GOT3 (cell line): ENCODE measurements at regions not wholly inside any gene's neighbourhood (a gene's known extent, or its start where the extent isn't known, plus 50 kb on each side); places are given as distances from the start of the nearest gene placed in this dataset.

Source experiments
- DNase-seq: peaks from one replicate; lab custom pipeline; 2025; ENCODE audit warnings: mixed read lengths; lab: John Stamatoyannopoulos, UW

GRCh38 chr15:88315221-88315878 is 58.8 kb upstream of the NTRK3 start:
- no peak for DNase-seq

- no peak for DNase-seq
Observed at GRCh38 chr15:88312941-88313579, 56.5 kb upstream of the NTRK3 start.

GRCh38 chr15:88309363-88309762 is 52.8 kb upstream of the NTRK3 start:
- DNase-seq = no peak

GRCh38 chr15:88307344-88307743 is 50.8 kb upstream of the NTRK3 start:
- no peak for DNase-seq
